Stimulated activated naive CD8-positive, alpha-beta T cell treated with anti-CD3 and anti-CD28 coated beads, Interleukin-15, Interleukin-2, amounts not matched to agents 100 ng/mL and 50 ng/mL, for 24 hours (primary cell): ENCODE measurements at regions not wholly inside any gene's neighbourhood (a gene's known extent, or its start where the extent isn't known, plus 50 kb on each side); places are given as distances from the start of the nearest gene placed in this dataset.
"Not testable (repeated sequence)": the region's sequence is repeated elsewhere in the genome, so short reads cannot be mapped to it uniquely, and the experiment has no call there.

Experiments used
- H3K27ac Mint-ChIP-seq: one replicate; pipeline ENCODE4 v1.8.0; 2021; ENCODE audit warnings: mild to moderate bottlenecking, mixed read lengths
- H3K27me3 Mint-ChIP-seq: one replicate; pipeline ENCODE4 v1.8.0; 2021; ENCODE audit warnings: mixed read lengths
- H3K36me3 Mint-ChIP-seq: one replicate; pipeline ENCODE4 v1.8.0; 2021; ENCODE audit warnings: low read depth, mixed read lengths
- H3K4me1 Mint-ChIP-seq: one replicate; pipeline ENCODE4 v1.8.0; 2021; ENCODE audit warnings: low read depth, mixed read lengths
- H3K4me3 Mint-ChIP-seq: one replicate; pipeline ENCODE4 v1.8.0; 2021; ENCODE audit warnings: mild to moderate bottlenecking, mixed read lengths
- H3K9me3 Mint-ChIP-seq: one replicate; pipeline ENCODE4 v1.8.0; 2021; ENCODE audit warnings: mixed read lengths

- not testable (repeated sequence) for H3K4me3 Mint-ChIP-seq, H3K27me3 Mint-ChIP-seq, H3K9me3 Mint-ChIP-seq, H3K36me3 Mint-ChIP-seq, H3K4me1 Mint-ChIP-seq, H3K27ac Mint-ChIP-seq
These were observed 431.6 kb upstream of the AKR1E2 start for GRCh38 chr10:4394455-4394854.

GRCh38 chr10:4391683-4392082, 434.3 kb upstream of the AKR1E2 start:
- H3K27ac Mint-ChIP-seq, result no peak overlapping the region
- peaks cover 7% of the 10 kb centered on the region for H3K27me3 Mint-ChIP-seq
- no peaks in the 10 kb centered on the region for H3K36me3 Mint-ChIP-seq
- no peaks in the 10 kb centered on the region for H3K4me1 Mint-ChIP-seq
- no peak overlapping the region for H3K4me3 Mint-ChIP-seq
- H3K9me3 Mint-ChIP-seq, result no peaks in the 10 kb centered on the region

GRCh38 chr10:4390219-4390618, 435.8 kb upstream of the AKR1E2 start:
- Mint-ChIP-seq H3K9me3 (no peaks in the 10 kb centered on the region), H3K4me3 (no peak overlapping the region)

GRCh38 chr10:4385231-4385870, 440.7 kb upstream of the AKR1E2 start:
- Mint-ChIP-seq H3K36me3 (no peaks in the 10 kb centered on the region), H3K27me3 (peaks cover 17% of the 10 kb centered on the region), H3K4me1 (no peaks in the 10 kb centered on the region), H3K9me3 (no peaks in the 10 kb centered on the region), H3K27ac (no peak overlapping the region), H3K4me3 (no peak overlapping the region)

More at GRCh38 chr10:4390219-4390618, 435.8 kb upstream of the AKR1E2 start:
- H3K27me3 Mint-ChIP-seq, result peaks cover 9% of the 10 kb centered on the region
- no peak overlapping the region for H3K27ac Mint-ChIP-seq
- no peaks in the 10 kb centered on the region for H3K36me3 Mint-ChIP-seq
- no peaks in the 10 kb centered on the region for H3K4me1 Mint-ChIP-seq

- Mint-ChIP-seq H3K27ac (no peak overlapping the region), H3K4me1 (no peaks in the 10 kb centered on the region), H3K36me3 (no peaks in the 10 kb centered on the region), H3K9me3 (no peaks in the 10 kb centered on the region), H3K4me3 (no peak overlapping the region), H3K27me3 (peaks cover 15% of the 10 kb centered on the region)
These were observed 441.8 kb upstream of the AKR1E2 start for GRCh38 chr10:4384245-4384644.

GRCh38 chr10:4383651-4384098, 442.3 kb upstream of the AKR1E2 start:
- Mint-ChIP-seq H3K36me3 (no peaks in the 10 kb centered on the region), H3K4me3 (no peak overlapping the region), H3K27ac (no peak overlapping the region), H3K27me3 (peaks cover 9% of the 10 kb centered on the region), H3K9me3 (no peaks in the 10 kb centered on the region), H3K4me1 (no peaks in the 10 kb centered on the region)

GRCh38 chr10:4382811-4383210, 443.2 kb upstream of the AKR1E2 start:
- H3K27me3 Mint-ChIP-seq, result peaks cover 13% of the 10 kb centered on the region
- H3K4me1 Mint-ChIP-seq, result no peaks in the 10 kb centered on the region
- no peak overlapping the region for H3K4me3 Mint-ChIP-seq
- H3K36me3 Mint-ChIP-seq, result no peaks in the 10 kb centered on the region
- H3K27ac Mint-ChIP-seq, result no peak overlapping the region
- no peaks in the 10 kb centered on the region for H3K9me3 Mint-ChIP-seq

- Mint-ChIP-seq H3K27ac (no peak overlapping the region), H3K4me1 (no peaks in the 10 kb centered on the region)
These were observed 452.4 kb upstream of the AKR1E2 start for GRCh38 chr10:4373612-4374011.

GRCh38 chr10:4373098-4373497, 452.9 kb upstream of the AKR1E2 start:
- Mint-ChIP-seq H3K9me3 (no peaks in the 10 kb centered on the region), H3K36me3 (no peaks in the 10 kb centered on the region), H3K4me1 (no peaks in the 10 kb centered on the region), H3K27ac (no peak overlapping the region), H3K27me3 (peaks cover 17% of the 10 kb centered on the region), H3K4me3 (no peak overlapping the region)

More at GRCh38 chr10:4373612-4374011, 452.4 kb upstream of the AKR1E2 start:
- no peaks in the 10 kb centered on the region for H3K9me3 Mint-ChIP-seq
- no peaks in the 10 kb centered on the region for H3K36me3 Mint-ChIP-seq
- no peak overlapping the region for H3K4me3 Mint-ChIP-seq
- H3K27me3 Mint-ChIP-seq, result peaks cover 19% of the 10 kb centered on the region

- Mint-ChIP-seq H3K9me3 (no peaks in the 10 kb centered on the region), H3K27ac (no peak overlapping the region), H3K4me1 (no peaks in the 10 kb centered on the region), H3K4me3 (no peak overlapping the region), H3K27me3 (peaks cover 15% of the 10 kb centered on the region), H3K36me3 (no peaks in the 10 kb centered on the region)
These were observed 453.4 kb upstream of the AKR1E2 start for GRCh38 chr10:4372601-4373000.

- H3K36me3 Mint-ChIP-seq, result no peaks in the 10 kb centered on the region
- H3K27me3 Mint-ChIP-seq, result peaks cover 15% of the 10 kb centered on the region
- H3K9me3 Mint-ChIP-seq, result no peaks in the 10 kb centered on the region
- no peaks in the 10 kb centered on the region for H3K4me1 Mint-ChIP-seq
- no peak overlapping the region for H3K27ac Mint-ChIP-seq
- H3K4me3 Mint-ChIP-seq, result no peak overlapping the region
These were observed 454.2 kb upstream of the AKR1E2 start for GRCh38 chr10:4371691-4372295.

GRCh38 chr10:4370376-4370775, 455.6 kb upstream of the AKR1E2 start:
- H3K4me3 Mint-ChIP-seq, result no peak overlapping the region
- H3K36me3 Mint-ChIP-seq, result no peaks in the 10 kb centered on the region
- H3K9me3 Mint-ChIP-seq, result no peaks in the 10 kb centered on the region
- no peaks in the 10 kb centered on the region for H3K4me1 Mint-ChIP-seq
- peaks cover 6% of the 10 kb centered on the region for H3K27me3 Mint-ChIP-seq
- no peak overlapping the region for H3K27ac Mint-ChIP-seq

GRCh38 chr10:4361581-4361980, 464.4 kb upstream of the AKR1E2 start:
- H3K36me3 Mint-ChIP-seq, result no peaks in the 10 kb centered on the region
- no peaks in the 10 kb centered on the region for H3K4me1 Mint-ChIP-seq
- H3K4me3 Mint-ChIP-seq, result no peak overlapping the region
- no peak overlapping the region for H3K27ac Mint-ChIP-seq
- peaks cover 8% of the 10 kb centered on the region for H3K27me3 Mint-ChIP-seq
- peaks cover 3% of the 10 kb centered on the region for H3K9me3 Mint-ChIP-seq

GRCh38 chr10:4359003-4359402, 467.0 kb upstream of the AKR1E2 start:
- H3K27me3 Mint-ChIP-seq, result peaks cover 9% of the 10 kb centered on the region
- no peak overlapping the region for H3K27ac Mint-ChIP-seq
- H3K36me3 Mint-ChIP-seq, result no peaks in the 10 kb centered on the region
- peaks cover 6% of the 10 kb centered on the region for H3K9me3 Mint-ChIP-seq
- H3K4me3 Mint-ChIP-seq, result no peak overlapping the region
- peaks cover 3% of the 10 kb centered on the region for H3K4me1 Mint-ChIP-seq

GRCh38 chr10:4357911-4358310, 468.1 kb upstream of the AKR1E2 start:
- Mint-ChIP-seq H3K27ac (no peak overlapping the region), H3K4me3 (no peak overlapping the region), H3K27me3 (peaks cover 17% of the 10 kb centered on the region), H3K36me3 (no peaks in the 10 kb centered on the region), H3K4me1 (peaks cover 7% of the 10 kb centered on the region), H3K9me3 (peaks cover 6% of the 10 kb centered on the region)

- Mint-ChIP-seq H3K9me3 (peaks cover 6% of the 10 kb centered on the region), H3K4me1 (peaks cover 7% of the 10 kb centered on the region), H3K4me3 (no peak overlapping the region), H3K36me3 (no peaks in the 10 kb centered on the region), H3K27me3 (peaks cover 21% of the 10 kb centered on the region), H3K27ac (no peak overlapping the region)
These were observed 470.7 kb upstream of the AKR1E2 start for GRCh38 chr10:4355350-4355749.
